Activated CD8-positive, alpha-beta T cell treated with anti-CD3 and anti-CD28 coated beads for 36 hours (primary cell): ENCODE measurements at regions not wholly inside any gene's neighbourhood (a gene's known extent, or its start where the extent isn't known, plus 50 kb on each side); places are given as distances from the start of the nearest gene placed in this dataset.

Source experiments
- ATAC-seq: fragments of 200-7000 bp; cut with Tn5 transposase; one replicate; pipeline ENCODE4 v1.10.0; 2021; ENCODE audit warnings: mild to moderate bottlenecking, moderate library complexity
- CTCF ChIA-PET: fragments of 350-600 bp; sonication (Branson Sonifier 250); formaldehyde crosslinking; loops from one replicate; lab custom pipeline; 2021; ENCODE audit warnings: antibody characterized with exemption; lab: Charles Lee
- POLR2A ChIA-PET: fragments of 350-600 bp; sonication (Branson Sonifier 250); formaldehyde crosslinking; loops from one replicate; lab custom pipeline; 2021; ENCODE audit warnings: antibody characterized with exemption; lab: Charles Lee
- DNase-seq: peaks from one replicate; pipeline ENCODE4 v3.0.0-alpha.2; 2020
- H3K27ac Mint-ChIP-seq: one replicate; pipeline ENCODE4 v1.8.0; 2021; ENCODE audit warnings: mild to moderate bottlenecking, mixed read lengths
- H3K27me3 Mint-ChIP-seq: one replicate; pipeline ENCODE4 v1.8.0; 2021; ENCODE audit warnings: mixed read lengths
- H3K36me3 Mint-ChIP-seq: one replicate; pipeline ENCODE4 v1.8.0; 2021; ENCODE audit warnings: low read depth, mixed read lengths
- H3K4me1 Mint-ChIP-seq: one replicate; pipeline ENCODE4 v1.8.0; 2021; ENCODE audit warnings: low read depth, mixed read lengths
- H3K4me3 Mint-ChIP-seq: one replicate; pipeline ENCODE4 v1.8.0; 2021; ENCODE audit warnings: mild to moderate bottlenecking, moderate library complexity, mixed read lengths
- H3K9me3 Mint-ChIP-seq: one replicate; pipeline ENCODE4 v1.8.0; 2021; ENCODE audit warnings: mixed read lengths
- CTCF ChIP-seq: fragments of 200-600 bp; IDR thresholded peaks from one replicate; pipeline ENCODE4 v1.8.0; 2022; ENCODE audit warnings: antibody characterized with exemption, mild to moderate bottlenecking
- intact Hi-C: fragments of 100-400 bp; cut with micrococcal nuclease; formaldehyde crosslinking; loops from one replicate; pipeline ENCODE4 v1.10.0; 2022

GRCh38 chr1:36571106-36571505 lies 88.4 kb upstream of the CSF3R start:
- intact Hi-C loops: no loop called here
- POLR2A ChIA-PET: no interaction called here
- CTCF ChIA-PET: no interaction called here

GRCh38 chr1:36570478-36571060 lies 87.9 kb upstream of the CSF3R start:
- intact Hi-C loops: no loop called here
- Mint-ChIP-seq H3K27ac (no peak overlapping the region), H3K4me3 (no peak overlapping the region), H3K27me3 (peaks cover 21% of the 10 kb centered on the region), H3K9me3 (no peaks in the 10 kb centered on the region), H3K4me1 (no peaks in the 10 kb centered on the region), H3K36me3 (no peaks in the 10 kb centered on the region)
- DNase-seq (no peak), ATAC-seq (no peak)
- POLR2A ChIA-PET: no interaction called here
- CTCF ChIA-PET: interaction anchor here (0.6 kb wide), 1 partner anchor 36 kb away, joined by 3 read pairs; no protein-coding TSS in a partner anchor
- no peak for TF ChIP-seq CTCF

More at GRCh38 chr1:36571106-36571505, 88.4 kb upstream of the CSF3R start:
- Mint-ChIP-seq H3K36me3 (no peaks in the 10 kb centered on the region), H3K4me3 (no peak overlapping the region), H3K9me3 (no peaks in the 10 kb centered on the region), H3K4me1 (no peaks in the 10 kb centered on the region), H3K27ac (no peak overlapping the region), H3K27me3 (peaks cover 24% of the 10 kb centered on the region)
- no peak for ATAC-seq
- TF ChIP-seq CTCF: no peak
- DNase-seq: no peak

GRCh38 chr1:36570006-36570405 lies 87.3 kb upstream of the CSF3R start:
- Mint-ChIP-seq H3K27me3 (peaks cover 21% of the 10 kb centered on the region), H3K9me3 (no peaks in the 10 kb centered on the region), H3K36me3 (no peaks in the 10 kb centered on the region), H3K4me3 (no peak overlapping the region), H3K4me1 (no peaks in the 10 kb centered on the region), H3K27ac (no peak overlapping the region)
- ChIA-PET POLR2A (no interaction called here), CTCF (interaction anchor here (0.6 kb wide), 2 partner anchors 24 to 35 kb away, joined by 3 to 4 read pairs; no protein-coding TSS in a partner anchor)
- TF ChIP-seq CTCF: no peak
- intact Hi-C loops: no loop called here
- no peak for DNase-seq
- no peak for ATAC-seq

- DNase-seq (no peak), ATAC-seq (no peak)
- Mint-ChIP-seq H3K4me1 (no peaks in the 10 kb centered on the region), H3K36me3 (no peaks in the 10 kb centered on the region), H3K4me3 (no peak overlapping the region), H3K9me3 (no peaks in the 10 kb centered on the region), H3K27ac (no peak overlapping the region), H3K27me3 (peaks cover 8% of the 10 kb centered on the region)
- CTCF ChIA-PET: interaction anchor here (3.3 kb wide), 1 partner anchor 8 kb away, joined by 11 read pairs; no protein-coding TSS in a partner anchor
- TF ChIP-seq CTCF: no peak
- intact Hi-C loops: no loop called here
- POLR2A ChIA-PET: no interaction called here
Observed at GRCh38 chr1:36567601-36568341, 85.1 kb upstream of the CSF3R start.
